Ovary (tissue), 7 donors: ENCODE measurements at regions not wholly inside any gene's neighbourhood (a gene's known extent, or its start where the extent isn't known, plus 50 kb on each side); places are given as distances from the start of the nearest gene placed in this dataset.

Source experiments
- DNase-seq, 5 donors: peaks; one replicate each; pipeline ENCODE4 v3.0.0-alpha.2; 2019 to 2020
- H3K27ac ChIP-seq, 2 donors: fragments of 200-600 bp; one replicate each; pipeline versions ENCODE4 v1.5.1 to v1.8.0; 2019 to 2022
- H3K27me3 ChIP-seq: fragments of 200-600 bp; one replicate; pipeline ENCODE4 v1.8.0; 2022
- H3K36me3 ChIP-seq: fragments of 200-600 bp; sonication (generic); one replicate; pipeline ENCODE4 v1.5.1; 2019
- H3K4me1 ChIP-seq: one replicate; pipeline ENCODE4 v1.8.1; 2013; ENCODE audit warnings: mild to moderate bottlenecking, moderate library complexity; ENCODE audit not compliant: insufficient read depth
- H3K4me3 ChIP-seq: fragments of 200-600 bp; sonication (generic); one replicate; pipeline ENCODE4 v1.5.1; 2017
- H3K9me3 ChIP-seq, 2 donors: fragments of 200-600 bp in 1 of 2; sonication (generic) in 1 of 2; one replicate each; pipeline versions ENCODE4 v1.5.1 to v1.8.1; 2013 to 2019; ENCODE audit warnings: mild to moderate bottlenecking in 1 of 2, moderate library complexity in 1 of 2
- EP300 ChIP-seq: sonication (generic); formaldehyde crosslinking; IDR thresholded peaks from one replicate; pipeline ENCODE4 v1.6.1; 2017; ENCODE audit warnings: antibody characterized with exemption
- POLR2A ChIP-seq: fragments of 450-650 bp; IDR thresholded peaks from one replicate; pipeline ENCODE4 v1.6.1; 2017; ENCODE audit warnings: antibody characterized with exemption, mild to moderate bottlenecking, moderate library complexity
- WGBS, 3 donors: extraction: QIAGEN DNeasy Blood & Tissue Kit in 1 of 3; methylation state at CpG; one replicate each; pipeline versions ENCODE4 v1.1.5 to v1.1.7; 2013 to 2017; 5-methylcytosine and 5-hydroxymethylcytosine counted together
- intact Hi-C, 4 donors: fragments of 100-400 bp; cut with DNase I; formaldehyde crosslinking; loops; one replicate each; pipeline versions ENCODE4 v1.11.0 to v1.15.1; 2022 to 2023
- TF ChIP-seq, protein P1 (sequence below), 3 donors: fragments of 450-650 bp in 2 of 3; fragments of 200-600 bp in 1 of 3; IDR thresholded peaks; one replicate each; pipeline versions ENCODE4 v1.5.1 to v1.8.0; 2016 to 2022; ENCODE audit warnings: antibody characterized with exemption in 3 of 3, mild to moderate bottlenecking in 1 of 3
- donor health status: DM: no; HTN: no; CAD: no; lungs with moderate emphysema.
- donor health status: DM: no; HTN: no; CAD: no.
- donor health status: Bipolar disorder and iron deficiency.
- donor health status: DM: no; HTN: no; CAD: no.
- donor health status: DM: yes; HTN: yes; CAD: no.

DNA sequence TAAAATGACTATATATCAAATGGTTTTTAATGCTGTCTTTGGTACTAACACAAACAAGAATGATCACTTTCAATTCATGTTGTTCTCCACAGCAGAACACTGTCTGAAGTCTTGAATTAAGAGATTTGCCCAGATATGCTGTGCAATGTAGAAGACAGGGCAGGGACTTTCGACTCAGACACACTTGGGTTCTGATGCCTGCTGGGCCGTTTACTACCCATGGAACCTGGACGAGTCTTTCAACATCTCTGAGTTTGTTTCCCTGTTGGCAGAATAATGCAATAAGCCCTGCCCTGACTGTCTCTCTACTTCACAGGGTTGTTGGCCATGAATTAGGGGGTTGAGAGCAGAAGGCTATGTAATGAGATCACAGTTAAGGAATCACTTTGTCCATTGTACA, 162.6 kb upstream of the TMPO start:
- H3K36me3 ChIP-seq: no peaks in the 10 kb centered on the region
- WGBS, 3 donors: 59 to 70% (median 65%) methylated on average over 3 of the region's 3 CpGs
- intact Hi-C loops: no loop called here
- no peaks in the 10 kb centered on the region for H3K9me3 ChIP-seq
- no peak for TF ChIP-seq EP300
- TF ChIP-seq, protein P1, sequence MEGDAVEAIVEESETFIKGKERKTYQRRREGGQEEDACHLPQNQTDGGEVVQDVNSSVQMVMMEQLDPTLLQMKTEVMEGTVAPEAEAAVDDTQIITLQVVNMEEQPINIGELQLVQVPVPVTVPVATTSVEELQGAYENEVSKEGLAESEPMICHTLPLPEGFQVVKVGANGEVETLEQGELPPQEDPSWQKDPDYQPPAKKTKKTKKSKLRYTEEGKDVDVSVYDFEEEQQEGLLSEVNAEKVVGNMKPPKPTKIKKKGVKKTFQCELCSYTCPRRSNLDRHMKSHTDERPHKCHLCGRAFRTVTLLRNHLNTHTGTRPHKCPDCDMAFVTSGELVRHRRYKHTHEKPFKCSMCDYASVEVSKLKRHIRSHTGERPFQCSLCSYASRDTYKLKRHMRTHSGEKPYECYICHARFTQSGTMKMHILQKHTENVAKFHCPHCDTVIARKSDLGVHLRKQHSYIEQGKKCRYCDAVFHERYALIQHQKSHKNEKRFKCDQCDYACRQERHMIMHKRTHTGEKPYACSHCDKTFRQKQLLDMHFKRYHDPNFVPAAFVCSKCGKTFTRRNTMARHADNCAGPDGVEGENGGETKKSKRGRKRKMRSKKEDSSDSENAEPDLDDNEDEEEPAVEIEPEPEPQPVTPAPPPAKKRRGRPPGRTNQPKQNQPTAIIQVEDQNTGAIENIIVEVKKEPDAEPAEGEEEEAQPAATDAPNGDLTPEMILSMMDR (IDR thresholded peaks at IDR 0.05): no peak
- TF ChIP-seq POLR2A: no peak
- DNase-seq: no peak
- no peaks in the 10 kb centered on the region for H3K27me3 ChIP-seq
- H3K4me1 ChIP-seq: no peaks in the 10 kb centered on the region
- H3K4me3 ChIP-seq: no peak overlapping the region
- no peak overlapping the region for H3K27ac ChIP-seq

DNA sequence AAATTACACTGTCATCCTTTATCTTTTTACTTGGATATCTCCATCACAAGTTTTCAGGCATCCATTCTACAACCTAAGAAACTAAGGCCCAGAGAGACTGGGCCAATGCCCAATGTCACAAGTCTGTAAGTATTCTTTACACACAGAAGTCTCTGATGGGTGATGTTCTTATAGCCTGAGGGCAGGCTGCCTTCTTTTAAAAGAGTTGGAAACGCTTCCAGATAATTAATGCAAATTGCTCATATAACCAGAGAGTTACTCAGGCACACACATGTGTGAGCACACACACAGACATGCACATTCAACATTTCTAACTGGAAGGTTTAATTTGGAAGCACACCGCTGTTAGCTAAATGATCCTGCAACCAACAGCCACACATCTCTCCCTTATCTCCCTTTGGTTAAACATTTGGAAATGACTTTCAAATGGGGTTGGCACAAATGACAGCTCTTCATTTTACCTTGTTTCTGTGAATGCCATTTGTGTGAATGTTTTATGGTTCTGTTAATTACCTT, 160.8 kb upstream of the TMPO start:
- DNase-seq: no peak
- no peaks in the 10 kb centered on the region for H3K4me1 ChIP-seq
- WGBS, 3 donors: 64 to 77% (median 76%) methylated on average over 2 of the region's 2 CpGs
- no peaks in the 10 kb centered on the region for H3K9me3 ChIP-seq
- no peaks in the 10 kb centered on the region for H3K36me3 ChIP-seq
- H3K27ac ChIP-seq: no peak overlapping the region
- no peaks in the 10 kb centered on the region for H3K27me3 ChIP-seq
- no peak overlapping the region for H3K4me3 ChIP-seq
- TF ChIP-seq EP300 (no peak), POLR2A (no peak)
- TF ChIP-seq, protein P1 (IDR thresholded peaks at IDR 0.05): no peak
- intact Hi-C loops: no loop called here

DNA sequence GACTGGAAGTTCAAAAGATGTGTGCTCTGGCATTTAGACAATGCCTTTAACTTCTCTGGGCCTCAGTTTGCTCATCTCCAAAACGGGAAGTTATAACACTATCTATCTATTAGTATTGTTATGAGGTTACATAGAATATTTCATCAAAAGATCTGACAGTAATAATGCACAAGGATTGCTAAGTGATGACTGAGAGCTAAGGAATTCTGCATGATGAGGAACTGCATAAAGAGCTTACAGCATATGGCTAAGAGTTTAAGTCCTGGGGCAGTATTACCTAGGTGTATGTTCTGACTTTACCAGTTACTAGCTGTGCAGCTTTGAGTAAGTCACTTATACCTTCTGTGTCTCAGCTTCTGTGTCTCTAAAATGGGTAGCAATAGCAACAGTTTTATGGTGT, 160.1 kb upstream of the TMPO start:
- Histone ChIP-seq H3K27ac (no peak overlapping the region), H3K36me3 (no peaks in the 10 kb centered on the region), H3K4me3 (no peak overlapping the region), H3K27me3 (no peaks in the 10 kb centered on the region), H3K4me1 (no peaks in the 10 kb centered on the region), H3K9me3 (no peaks in the 10 kb centered on the region)
- intact Hi-C loops: no loop called here
- TF ChIP-seq EP300: no peak
- no peak for TF ChIP-seq POLR2A
- TF ChIP-seq, protein P1 (IDR thresholded peaks at IDR 0.05): no peak
- WGBS, 3 donors: 58 to 81% (median 60%) methylated on average over 1 of the region's 1 CpG
- DNase-seq: no peak

DNA sequence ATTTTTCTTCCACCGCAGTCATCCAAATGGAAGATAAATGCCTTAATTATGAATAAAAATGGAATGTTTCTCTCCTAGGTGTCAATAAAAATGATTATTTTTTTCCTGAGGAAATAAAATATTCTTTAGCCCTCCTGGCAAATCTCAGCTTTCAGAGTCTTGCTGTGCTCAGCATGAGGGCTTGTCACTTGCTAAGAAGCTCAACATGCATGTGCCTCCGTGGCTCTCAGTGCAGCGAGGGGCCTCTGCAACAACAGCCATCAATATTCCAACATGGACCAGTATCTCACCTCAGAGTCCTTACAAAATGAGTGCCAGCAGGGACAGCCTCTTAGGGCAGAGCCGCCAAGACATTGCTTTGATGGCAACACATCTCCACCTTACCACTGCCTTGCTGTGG, 159.5 kb upstream of the TMPO start:
- TF ChIP-seq EP300: no peak
- no peak for TF ChIP-seq POLR2A
- TF ChIP-seq, protein P1 (IDR thresholded peaks at IDR 0.05): no peak
- DNase-seq: no peak
- no peak overlapping the region for H3K4me3 ChIP-seq
- H3K27me3 ChIP-seq: no peaks in the 10 kb centered on the region
- H3K9me3 ChIP-seq: no peaks in the 10 kb centered on the region
- no peaks in the 10 kb centered on the region for H3K4me1 ChIP-seq
- intact Hi-C loops: no loop called here
- H3K27ac ChIP-seq: no peak overlapping the region
- 71 to 78% (median 77%) methylated on average over 4 of the region's 4 CpGs for WGBS, 3 donors
- H3K36me3 ChIP-seq: no peaks in the 10 kb centered on the region
